Cardiac fibroblast (primary cell): ENCODE measurements at regions not wholly inside any gene's neighbourhood (a gene's known extent, or its start where the extent isn't known, plus 50 kb on each side); places are given as distances from the start of the nearest gene placed in this dataset.
"Not testable (repeated sequence)": the region's sequence is repeated elsewhere in the genome, so short reads cannot be mapped to it uniquely, and the experiment has no call there.

ENCODE experiments used
- DNase-seq, 2 donors: peaks; one replicate each; pipeline versions ENCODE4 v3.0.0 to v3.0.0-alpha.2; 2010; ENCODE audit warnings: low read depth in 2 of 2
- H3K4me3 ChIP-seq, 2 donors: replicated peaks in 1 of 2; 1 replicate in 1 of 2; 2 replicates in 1 of 2; pipeline ENCODE4 v1.5.1; 2011; ENCODE audit warnings: low read depth in 2 of 2, low read length in 2 of 2, mild to moderate bottlenecking in 2 of 2, moderate library complexity in 1 of 2
- TF ChIP-seq, protein P1 (sequence below): IDR thresholded peaks from one replicate; pipeline ENCODE4 v1.5.1; 2011; ENCODE audit warnings: low read depth, mild to moderate bottlenecking, low read length, inconsistent platforms

DNA sequence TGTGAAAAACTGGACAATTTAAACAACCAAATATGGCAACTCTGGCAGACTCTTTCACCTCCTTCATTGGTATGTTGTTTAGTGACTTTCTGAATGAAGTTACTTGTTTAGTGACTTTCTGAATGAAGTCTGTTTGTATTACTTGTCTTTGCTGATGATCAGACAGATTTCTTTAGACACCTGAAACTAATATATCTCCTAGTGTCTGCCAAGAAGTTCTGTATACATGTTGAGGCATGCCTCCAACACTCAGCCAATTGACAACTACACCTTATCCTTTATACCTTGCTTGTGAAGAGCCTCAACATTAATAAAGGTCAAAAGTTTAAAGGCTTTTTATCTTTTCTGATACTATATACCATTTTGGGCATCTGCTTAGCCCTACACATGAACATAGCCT lies 725.4 kb upstream of the EPHA7 start:
- no peak for DNase-seq
- TF ChIP-seq, protein P1, sequence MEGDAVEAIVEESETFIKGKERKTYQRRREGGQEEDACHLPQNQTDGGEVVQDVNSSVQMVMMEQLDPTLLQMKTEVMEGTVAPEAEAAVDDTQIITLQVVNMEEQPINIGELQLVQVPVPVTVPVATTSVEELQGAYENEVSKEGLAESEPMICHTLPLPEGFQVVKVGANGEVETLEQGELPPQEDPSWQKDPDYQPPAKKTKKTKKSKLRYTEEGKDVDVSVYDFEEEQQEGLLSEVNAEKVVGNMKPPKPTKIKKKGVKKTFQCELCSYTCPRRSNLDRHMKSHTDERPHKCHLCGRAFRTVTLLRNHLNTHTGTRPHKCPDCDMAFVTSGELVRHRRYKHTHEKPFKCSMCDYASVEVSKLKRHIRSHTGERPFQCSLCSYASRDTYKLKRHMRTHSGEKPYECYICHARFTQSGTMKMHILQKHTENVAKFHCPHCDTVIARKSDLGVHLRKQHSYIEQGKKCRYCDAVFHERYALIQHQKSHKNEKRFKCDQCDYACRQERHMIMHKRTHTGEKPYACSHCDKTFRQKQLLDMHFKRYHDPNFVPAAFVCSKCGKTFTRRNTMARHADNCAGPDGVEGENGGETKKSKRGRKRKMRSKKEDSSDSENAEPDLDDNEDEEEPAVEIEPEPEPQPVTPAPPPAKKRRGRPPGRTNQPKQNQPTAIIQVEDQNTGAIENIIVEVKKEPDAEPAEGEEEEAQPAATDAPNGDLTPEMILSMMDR, result no peak
- H3K4me3 ChIP-seq, result no peak overlapping the region

DNA sequence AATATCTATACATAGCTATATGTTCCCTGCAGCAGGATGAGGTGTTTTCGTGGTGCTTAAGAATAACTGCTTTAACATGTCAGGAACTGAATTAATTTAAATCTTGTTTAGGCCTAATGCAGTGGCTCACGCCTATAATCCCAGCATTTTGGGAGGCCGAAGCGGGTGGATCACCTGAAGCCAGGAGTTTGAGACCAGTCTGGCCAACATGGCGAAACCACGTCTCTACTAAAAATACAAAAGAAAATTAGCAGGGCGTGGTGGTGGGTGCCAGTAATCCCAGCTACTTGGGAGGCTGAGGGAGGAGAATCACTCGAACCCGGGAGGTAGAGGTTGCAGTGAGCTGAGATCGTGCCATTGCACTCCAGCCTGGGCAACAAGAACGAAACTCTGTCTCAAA lies 717.8 kb upstream of the EPHA7 start:
- not testable (repeated sequence) for DNase-seq, H3K4me3 ChIP-seq

GRCh38 chr6:94133106-94133505 lies 713.7 kb upstream of the EPHA7 start:
- TF ChIP-seq, protein P1, result no peak
- no peak overlapping the region for H3K4me3 ChIP-seq

GRCh38 chr6:94131271-94131670 lies 711.9 kb upstream of the EPHA7 start:
- TF ChIP-seq, protein P1, result no peak
- DNase-seq, result no peak
- no peak overlapping the region for H3K4me3 ChIP-seq

More at GRCh38 chr6:94133106-94133505, 713.7 kb upstream of the EPHA7 start:
- no peak for DNase-seq

- no peak overlapping the region for H3K4me3 ChIP-seq
- TF ChIP-seq, protein P1, result no peak
- DNase-seq, result no peak
Measured at GRCh38 chr6:94130478-94130877, 711.1 kb upstream of the EPHA7 start.

DNA sequence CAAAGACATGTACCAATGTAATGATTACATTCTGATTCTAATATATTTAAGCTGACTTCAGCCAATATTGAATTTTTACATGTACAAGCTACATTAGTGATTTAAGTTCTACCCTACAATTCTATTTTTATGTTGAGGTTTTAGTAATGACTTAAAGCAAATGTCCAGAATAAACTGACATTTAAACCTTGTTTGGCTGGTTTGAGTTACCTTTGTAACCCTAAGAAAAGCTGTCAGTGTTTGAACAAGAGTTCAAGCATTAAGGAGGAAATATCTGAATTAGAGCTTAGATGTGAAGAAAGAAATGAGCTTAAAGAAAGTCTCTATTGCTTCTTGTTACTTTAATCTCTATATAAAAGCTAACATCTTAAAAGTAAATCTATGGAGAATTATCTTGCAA lies 710.6 kb upstream of the EPHA7 start:
- TF ChIP-seq, protein P1, result no peak
- H3K4me3 ChIP-seq, result no peak overlapping the region
- DNase-seq, result no peak

DNA sequence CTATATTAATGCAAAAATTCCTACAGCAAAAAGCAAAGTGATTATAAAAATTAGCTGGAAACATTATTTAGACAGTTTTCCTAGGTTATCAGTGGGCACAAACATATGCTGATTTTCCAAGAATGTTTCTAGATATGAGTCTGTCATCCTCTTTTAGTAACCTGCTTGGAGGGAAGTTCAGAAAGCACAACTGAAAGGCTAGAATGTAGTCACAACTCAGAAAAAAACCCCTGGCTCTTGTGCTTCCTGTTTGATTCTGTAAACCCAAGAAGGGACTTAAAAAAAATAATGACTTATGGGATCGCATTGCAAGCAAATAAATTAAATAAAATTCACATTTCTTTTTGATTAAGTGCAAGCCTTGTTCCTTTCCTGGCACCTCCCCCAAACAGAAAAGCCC lies 708.4 kb upstream of the EPHA7 start:
- no peak overlapping the region for H3K4me3 ChIP-seq
- TF ChIP-seq, protein P1, result no peak
- no peak for DNase-seq

GRCh38 chr6:94124333-94124732 lies 705.0 kb upstream of the EPHA7 start:
- TF ChIP-seq, protein P1, result no peak
- no peak for DNase-seq

More at GRCh38 chr6:94124333-94124732, 705.0 kb upstream of the EPHA7 start:
- no peak overlapping the region for H3K4me3 ChIP-seq
